Stimulated activated naive CD8-positive, alpha-beta T cell treated with anti-CD3 and anti-CD28 coated beads, Interleukin-15, Interleukin-2, amounts not matched to agents 100 U/mL and 50 U/mL, for 24 hours (primary cell): ENCODE measurements at regions not wholly inside any gene's neighbourhood (a gene's known extent, or its start where the extent isn't known, plus 50 kb on each side); places are given as distances from the start of the nearest gene placed in this dataset.

Source experiments
- ATAC-seq: fragments of 150-1000 bp; cut with Tn5 transposase; one replicate; pipeline ENCODE4 v1.10.0; 2021
- DNase-seq: peaks from one replicate; pipeline ENCODE4 v3.0.0; 2021

GRCh38 chr5:159536646-159537045, 206.4 kb upstream of the IL12B start:
- no peak for ATAC-seq
- no peak for DNase-seq

GRCh38 chr5:159539678-159540077, 209.4 kb upstream of the IL12B start:
- no peak for DNase-seq
- no peak for ATAC-seq

GRCh38 chr5:159543326-159543725, 213.0 kb upstream of the IL12B start:
- ATAC-seq (no peak), DNase-seq (no peak)

GRCh38 chr5:159545156-159545555, 214.9 kb upstream of the IL12B start:
- DNase-seq (no peak), ATAC-seq (no peak)

- ATAC-seq (no peak), DNase-seq (no peak)
Measured at GRCh38 chr5:159547466-159548195, 217.3 kb upstream of the IL12B start.

- ATAC-seq (no peak), DNase-seq (no peak)
Measured at GRCh38 chr5:159548517-159548916, 218.2 kb upstream of the IL12B start.

GRCh38 chr5:159549046-159549445, 218.8 kb upstream of the IL12B start:
- DNase-seq (no peak), ATAC-seq (no peak)

- ATAC-seq = no peak
Measured at GRCh38 chr5:159550951-159551350, 220.7 kb upstream of the IL12B start.

GRCh38 chr5:159552751-159553150, 222.5 kb upstream of the IL12B start:
- ATAC-seq = no peak
- no peak for DNase-seq

More at GRCh38 chr5:159550951-159551350, 220.7 kb upstream of the IL12B start:
- DNase-seq = no peak

- no peak for DNase-seq
- ATAC-seq = no peak
Measured at GRCh38 chr5:159553792-159554191, 223.5 kb upstream of the IL12B start.

GRCh38 chr5:159555084-159555483, 224.8 kb upstream of the IL12B start:
- ATAC-seq = no peak

GRCh38 chr5:159559337-159559736, 229.1 kb upstream of the IL12B start:
- DNase-seq (no peak), ATAC-seq (no peak)

More at GRCh38 chr5:159555084-159555483, 224.8 kb upstream of the IL12B start:
- no peak for DNase-seq

GRCh38 chr5:159560088-159560487, 229.8 kb upstream of the IL12B start:
- no peak for DNase-seq
- ATAC-seq = no peak

- DNase-seq = no peak
- no peak for ATAC-seq
Measured at GRCh38 chr5:159564031-159564430, 233.7 kb upstream of the IL12B start.

- no peak for ATAC-seq
- no peak for DNase-seq
Measured at GRCh38 chr5:159566832-159567231, 236.5 kb upstream of the IL12B start.

GRCh38 chr5:159567461-159567860, 237.2 kb upstream of the IL12B start:
- ATAC-seq (no peak), DNase-seq (no peak)

- no peak for ATAC-seq
- DNase-seq = no peak
Measured at GRCh38 chr5:159571501-159572244, 241.4 kb upstream of the IL12B start.

- DNase-seq (no peak), ATAC-seq (no peak)
Measured at GRCh38 chr5:159576902-159577301, 246.6 kb upstream of the IL12B start.

GRCh38 chr5:159581502-159582249, 251.4 kb upstream of the IL12B start:
- DNase-seq (no peak), ATAC-seq (peak; percentile 48)

- DNase-seq (no peak), ATAC-seq (peak; percentile 41)
Measured at GRCh38 chr5:159582756-159583541, 252.7 kb upstream of the IL12B start.

GRCh38 chr5:159586921-159587320, 256.6 kb upstream of the IL12B start:
- DNase-seq (no peak), ATAC-seq (no peak)

- ATAC-seq (no peak), DNase-seq (no peak)
Measured at GRCh38 chr5:159588941-159589340, 258.7 kb upstream of the IL12B start.
